Mesenchymal stem cell (in vitro differentiated cells and primary cell): ENCODE measurements at regions not wholly inside any gene's neighbourhood (a gene's known extent, or its start where the extent isn't known, plus 50 kb on each side); places are given as distances from the start of the nearest gene placed in this dataset.

Source experiments
- DNase-seq: peaks from one replicate; pipeline ENCODE4 v3.0.0-alpha.2; 2013
- H2AFZ ChIP-seq: one replicate; pipeline ENCODE4 v1.6.1; 2013; ENCODE audit warnings: low read depth, mild to moderate bottlenecking, control low read depth, inconsistent platforms, low read length, moderate library complexity
- H2AK5ac ChIP-seq: 2 replicates; pipeline ENCODE4 v1.6.1; 2013; ENCODE audit warnings: low read length, moderate library complexity, mild to moderate bottlenecking, inconsistent platforms; ENCODE audit not compliant: severe bottlenecking
- H2BK120ac ChIP-seq: one replicate; pipeline ENCODE4 v1.6.1; 2013; ENCODE audit warnings: low read depth, mild to moderate bottlenecking, inconsistent platforms, low read length, moderate library complexity
- H2BK12ac ChIP-seq, 2 experiments: one replicate each; pipeline ENCODE4 v1.6.1; 2013; ENCODE audit warnings: inconsistent platforms in 2 of 2, low read length in 2 of 2, mild to moderate bottlenecking in 2 of 2, moderate library complexity in 2 of 2, control low read depth in 1 of 2
- H2BK15ac ChIP-seq: one replicate; pipeline ENCODE4 v1.6.1; 2013; ENCODE audit warnings: mild to moderate bottlenecking, low read depth, inconsistent platforms; ENCODE audit not compliant: poor library complexity, severe bottlenecking
- H2BK5ac ChIP-seq: 2 replicates; pipeline ENCODE4 v1.6.1; 2013; ENCODE audit warnings: low read depth, mild to moderate bottlenecking, low read length, control low read depth, inconsistent platforms; ENCODE audit not compliant: poor library complexity, severe bottlenecking
- H3K14ac ChIP-seq, 2 experiments: one replicate each; pipeline ENCODE4 v1.6.1; 2013; ENCODE audit warnings: inconsistent platforms in 2 of 2, low read length in 2 of 2, control low read depth in 1 of 2, mild to moderate bottlenecking in 1 of 2, moderate library complexity in 1 of 2
- H3K18ac ChIP-seq, 2 experiments: one replicate each; pipeline ENCODE4 v1.6.1; 2013; ENCODE audit warnings: inconsistent platforms in 2 of 2, low read length in 2 of 2, control low read depth in 1 of 2, low read depth in 1 of 2, mild to moderate bottlenecking in 1 of 2
- H3K23ac ChIP-seq, 2 experiments: one replicate each; pipeline ENCODE4 v1.6.1; 2013; ENCODE audit warnings: inconsistent platforms in 2 of 2, low read length in 2 of 2, mild to moderate bottlenecking in 2 of 2, moderate library complexity in 2 of 2, control low read depth in 1 of 2
- H3K27ac ChIP-seq: 2 replicates; pipeline ENCODE4 v1.5.1; 2013; ENCODE audit warnings: mild to moderate bottlenecking, moderate library complexity, low read length, control low read depth, inconsistent platforms; ENCODE audit not compliant: poor library complexity, severe bottlenecking
- H3K27me3 ChIP-seq, 2 experiments: 2 replicates each; pipeline versions ENCODE4 v1.6.1 to v1.7.0; 2013; ENCODE audit warnings: low read length in 2 of 2, mild to moderate bottlenecking in 2 of 2, moderate library complexity in 2 of 2, control low read depth in 1 of 2, inconsistent platforms in 1 of 2; ENCODE audit not compliant: control insufficient read depth in 1 of 2, insufficient read depth in 1 of 2
- H3K36me3 ChIP-seq, 2 experiments: 2 replicates each; pipeline versions ENCODE4 v1.6.1 to v1.7.0; 2013; ENCODE audit warnings: low read length in 2 of 2, control low read depth in 1 of 2, inconsistent platforms in 1 of 2, low read depth in 1 of 2, mild to moderate bottlenecking in 1 of 2; ENCODE audit not compliant: insufficient read depth in 2 of 2, control insufficient read depth in 1 of 2
- H3K4ac ChIP-seq, 2 experiments: one replicate each; pipeline ENCODE4 v1.6.1; 2013; ENCODE audit warnings: inconsistent platforms in 2 of 2, low read length in 2 of 2, mild to moderate bottlenecking in 2 of 2, moderate library complexity in 2 of 2, control low read depth in 1 of 2, low read depth in 1 of 2
- H3K4me1 ChIP-seq: 2 replicates; pipeline ENCODE4 v1.6.1; 2013; ENCODE audit warnings: low read depth, low read length, control low read depth; ENCODE audit not compliant: control insufficient read depth, insufficient read depth
- H3K4me2 ChIP-seq: 2 replicates; pipeline ENCODE4 v1.6.1; 2013; ENCODE audit warnings: low read length, mild to moderate bottlenecking, inconsistent platforms; ENCODE audit not compliant: poor library complexity, severe bottlenecking
- H3K4me3 ChIP-seq, 2 experiments: 2 replicates each; pipeline versions ENCODE4 v1.5.1 to v1.7.0; 2013; ENCODE audit warnings: low read length in 2 of 2, mild to moderate bottlenecking in 2 of 2, control low read depth in 1 of 2, low read depth in 1 of 2; ENCODE audit not compliant: insufficient read depth in 1 of 2
- H3K79me1 ChIP-seq: replicated peaks from 2 replicates; pipeline ENCODE4 v1.6.1; 2013; ENCODE audit warnings: mild to moderate bottlenecking, control low read depth, low read length, inconsistent platforms; ENCODE audit not compliant: poor library complexity, severe bottlenecking
- H3K9ac ChIP-seq: 2 replicates; pipeline ENCODE4 v1.7.0; 2013; ENCODE audit warnings: mild to moderate bottlenecking, low read length, moderate library complexity
- H3K9me3 ChIP-seq: 2 replicates; pipeline ENCODE4 v1.7.0; 2013; ENCODE audit warnings: mild to moderate bottlenecking, low read length; ENCODE audit not compliant: control insufficient read depth
- H4K8ac ChIP-seq: one replicate; pipeline ENCODE4 v1.6.1; 2013; ENCODE audit warnings: inconsistent platforms, mild to moderate bottlenecking, low read length, moderate library complexity
- H4K91ac ChIP-seq: one replicate; pipeline ENCODE4 v1.6.1; 2013; ENCODE audit warnings: mild to moderate bottlenecking, low read length, inconsistent platforms
- WGBS: methylation state at CpG from one replicate; pipeline ENCODE4 v1.1.7; 2013; ENCODE audit warnings: mixed read lengths; 5-methylcytosine and 5-hydroxymethylcytosine counted together

DNA sequence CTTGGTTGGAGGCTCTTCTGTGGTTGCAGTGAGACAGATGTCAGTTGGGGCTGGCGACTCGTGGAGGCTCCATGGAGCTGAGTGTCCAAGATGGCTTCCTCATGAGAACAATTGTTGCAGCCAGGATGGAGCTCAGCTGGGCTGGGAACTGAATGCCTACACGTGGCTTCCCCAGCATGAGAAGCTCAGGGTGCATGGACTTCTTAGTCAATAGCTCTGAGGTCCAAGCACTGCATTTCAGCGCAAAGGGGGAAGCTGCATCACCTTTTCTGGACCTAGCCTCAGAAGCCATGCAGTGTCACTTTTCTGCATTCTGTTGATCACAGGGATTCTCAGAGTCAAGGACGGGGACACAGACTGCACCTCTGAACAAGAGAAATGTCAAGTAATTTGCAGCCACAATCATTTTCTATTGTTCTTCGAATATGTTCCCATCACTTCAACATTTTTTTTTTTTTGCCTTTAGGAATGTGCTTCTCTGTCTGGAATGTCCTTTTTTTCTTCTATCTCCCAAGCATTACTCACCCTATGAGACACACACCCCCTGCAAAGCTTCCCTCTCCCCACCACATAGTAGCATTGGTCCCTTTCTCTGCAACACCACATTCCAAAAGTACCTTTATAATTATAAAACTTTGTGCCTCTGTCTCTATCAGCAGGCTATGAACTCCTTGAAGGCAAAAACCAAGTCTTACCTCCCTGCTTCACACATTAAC, 57.5 kb upstream of the STK32A start:
- Histone ChIP-seq H3K9ac (no peak overlapping the region), H2BK120ac (no peak overlapping the region), H3K4me3 (no peak overlapping the region), H4K8ac (peak overlapping the region; percentile 63), H3K14ac (peak overlapping the region in 1 of 2 experiments; percentile 36), H3K27me3 (no peaks in the 10 kb centered on the region), H3K4me2 (no peak overlapping the region), H3K18ac (peak overlapping the region in 1 of 2 experiments; percentile 77), H3K4ac (peak overlapping the region in 1 of 2 experiments; percentile 10), H2AFZ (peak overlapping the region; percentile 56), H2BK15ac (no peak overlapping the region), H3K23ac (no peak overlapping the region), H3K36me3 (no peaks in the 10 kb centered on the region), H2BK5ac (peak overlapping the region; percentile 35), H3K79me1 (no peaks in the 10 kb centered on the region), H2BK12ac (peak overlapping the region; percentile 31 to 42), H3K4me1 (peaks cover 4% of the 10 kb centered on the region), H2AK5ac (peak overlapping the region; percentile 96), H3K27ac (peak overlapping the region; percentile 95), H3K9me3 (no peaks in the 10 kb centered on the region), H4K91ac (no peak overlapping the region)
- DNase-seq, result peak; percentile 22
- WGBS, result 62% methylated on average over 6 of the region's 6 CpGs

GRCh38 chr5:147179562-147180147, 55.2 kb upstream of the STK32A start:
- H4K91ac ChIP-seq, result no peak overlapping the region
- no peak overlapping the region for H2BK5ac ChIP-seq
- H2AFZ ChIP-seq, result no peak overlapping the region
- H3K27ac ChIP-seq, result no peak overlapping the region
- no peak overlapping the region for H2BK12ac ChIP-seq
- H3K9me3 ChIP-seq, result no peaks in the 10 kb centered on the region
- no peak overlapping the region for H3K14ac ChIP-seq
- H3K9ac ChIP-seq, result no peak overlapping the region
- H4K8ac ChIP-seq, result no peak overlapping the region
- no peaks in the 10 kb centered on the region for H3K79me1 ChIP-seq
- no peaks in the 10 kb centered on the region for H3K27me3 ChIP-seq
- H3K36me3 ChIP-seq, result no peaks in the 10 kb centered on the region
- peaks cover 4% of the 10 kb centered on the region for H3K4me1 ChIP-seq
- H3K4me2 ChIP-seq, result no peak overlapping the region
- H2BK120ac ChIP-seq, result no peak overlapping the region
- peak overlapping the region in 1 of 2 experiments; percentile 21 for H3K4me3 ChIP-seq
- H2AK5ac ChIP-seq, result no peak overlapping the region
- H3K18ac ChIP-seq, result no peak overlapping the region
- no peak for DNase-seq
- no peak overlapping the region for H3K4ac ChIP-seq
- no peak overlapping the region for H2BK15ac ChIP-seq
- 73% methylated on average over 3 of the region's 3 CpGs for WGBS
- H3K23ac ChIP-seq, result no peak overlapping the region

DNA sequence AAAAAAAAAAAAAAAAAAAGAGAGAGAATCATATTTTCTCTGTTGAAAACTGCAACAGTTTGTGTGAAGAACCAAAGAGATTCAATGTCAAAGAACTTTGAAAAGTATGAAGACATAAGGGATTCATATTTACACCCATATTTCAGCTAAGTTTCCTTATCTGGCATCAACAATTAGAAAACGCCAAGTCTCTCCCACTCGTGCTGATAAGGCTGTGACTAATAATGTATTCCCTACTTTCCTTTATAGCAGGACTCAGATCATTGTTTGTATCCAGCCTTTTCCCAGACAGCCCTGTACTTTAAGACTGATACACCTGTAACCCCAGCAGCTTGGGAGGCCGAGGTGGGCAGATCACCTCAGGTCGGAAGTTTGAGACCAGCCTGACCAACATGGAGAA, 54.1 kb upstream of the STK32A start:
- H2AK5ac ChIP-seq, result no peak overlapping the region
- H3K4ac ChIP-seq, result no peak overlapping the region
- no peaks in the 10 kb centered on the region for H3K36me3 ChIP-seq
- no peak overlapping the region for H3K18ac ChIP-seq
- H2BK120ac ChIP-seq, result no peak overlapping the region
- H3K4me2 ChIP-seq, result no peak overlapping the region
- H2BK12ac ChIP-seq, result no peak overlapping the region
- H3K14ac ChIP-seq, result no peak overlapping the region
- peaks cover 4% of the 10 kb centered on the region for H3K4me1 ChIP-seq
- DNase-seq, result no peak
- no peak overlapping the region for H4K91ac ChIP-seq
- H3K23ac ChIP-seq, result no peak overlapping the region
- no peak overlapping the region for H3K27ac ChIP-seq
- H3K27me3 ChIP-seq, result no peaks in the 10 kb centered on the region
- H4K8ac ChIP-seq, result no peak overlapping the region
- no peak overlapping the region for H2BK5ac ChIP-seq
- no peak overlapping the region for H3K4me3 ChIP-seq
- no peaks in the 10 kb centered on the region for H3K79me1 ChIP-seq
- H3K9ac ChIP-seq, result no peak overlapping the region
- H2BK15ac ChIP-seq, result no peak overlapping the region
- no peak overlapping the region for H2AFZ ChIP-seq
- 80% methylated on average over 4 of the region's 4 CpGs for WGBS
- H3K9me3 ChIP-seq, result no peaks in the 10 kb centered on the region
